ENCODE measurements at regions not wholly inside any gene's neighbourhood (a gene's known extent, or its start where the extent isn't known, plus 50 kb on each side); places are given as distances from the start of the nearest gene placed in this dataset.

DNA sequence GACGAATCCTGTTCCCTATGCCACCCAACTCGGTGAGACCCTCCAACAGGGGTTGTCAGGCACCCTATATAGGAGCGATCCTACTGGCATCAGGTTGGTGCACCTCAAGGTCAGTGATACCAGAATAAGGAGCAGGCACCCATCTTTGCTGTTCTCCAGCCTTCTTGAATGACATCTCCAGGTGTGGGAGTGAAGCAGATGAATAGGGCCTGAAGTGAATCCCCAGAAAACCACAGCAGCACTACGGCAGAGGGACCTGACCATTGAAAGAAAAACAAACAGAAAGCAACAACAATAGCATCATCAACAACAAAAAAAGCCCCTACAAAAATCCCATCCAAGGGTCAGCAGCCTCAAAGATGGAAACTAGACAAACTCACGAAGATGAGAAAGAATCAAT is 445.2 kb upstream of the ATP2B1 start:
- TF ChIP-seq, protein P1, sequence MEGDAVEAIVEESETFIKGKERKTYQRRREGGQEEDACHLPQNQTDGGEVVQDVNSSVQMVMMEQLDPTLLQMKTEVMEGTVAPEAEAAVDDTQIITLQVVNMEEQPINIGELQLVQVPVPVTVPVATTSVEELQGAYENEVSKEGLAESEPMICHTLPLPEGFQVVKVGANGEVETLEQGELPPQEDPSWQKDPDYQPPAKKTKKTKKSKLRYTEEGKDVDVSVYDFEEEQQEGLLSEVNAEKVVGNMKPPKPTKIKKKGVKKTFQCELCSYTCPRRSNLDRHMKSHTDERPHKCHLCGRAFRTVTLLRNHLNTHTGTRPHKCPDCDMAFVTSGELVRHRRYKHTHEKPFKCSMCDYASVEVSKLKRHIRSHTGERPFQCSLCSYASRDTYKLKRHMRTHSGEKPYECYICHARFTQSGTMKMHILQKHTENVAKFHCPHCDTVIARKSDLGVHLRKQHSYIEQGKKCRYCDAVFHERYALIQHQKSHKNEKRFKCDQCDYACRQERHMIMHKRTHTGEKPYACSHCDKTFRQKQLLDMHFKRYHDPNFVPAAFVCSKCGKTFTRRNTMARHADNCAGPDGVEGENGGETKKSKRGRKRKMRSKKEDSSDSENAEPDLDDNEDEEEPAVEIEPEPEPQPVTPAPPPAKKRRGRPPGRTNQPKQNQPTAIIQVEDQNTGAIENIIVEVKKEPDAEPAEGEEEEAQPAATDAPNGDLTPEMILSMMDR (IDR thresholded peaks at IDR 0.05; ENCODE audit: low read length) = no peak
- TF ChIP-seq EZH2 (optimal IDR thresholded peaks at IDR 0.05; ENCODE audit: low read depth, low read length) = no peak
